HUDEP-2 (cell line): ENCODE measurements at regions not wholly inside any gene's neighbourhood (a gene's known extent, or its start where the extent isn't known, plus 50 kb on each side); places are given as distances from the start of the nearest gene placed in this dataset.

Experiments used
- DNase-seq, 76 experiments: peaks; one replicate each; lab custom pipeline; 2025; ENCODE audit not compliant: unreplicated experiment in 76 of 76; lab: John Stamatoyannopoulos, UW

DNA sequence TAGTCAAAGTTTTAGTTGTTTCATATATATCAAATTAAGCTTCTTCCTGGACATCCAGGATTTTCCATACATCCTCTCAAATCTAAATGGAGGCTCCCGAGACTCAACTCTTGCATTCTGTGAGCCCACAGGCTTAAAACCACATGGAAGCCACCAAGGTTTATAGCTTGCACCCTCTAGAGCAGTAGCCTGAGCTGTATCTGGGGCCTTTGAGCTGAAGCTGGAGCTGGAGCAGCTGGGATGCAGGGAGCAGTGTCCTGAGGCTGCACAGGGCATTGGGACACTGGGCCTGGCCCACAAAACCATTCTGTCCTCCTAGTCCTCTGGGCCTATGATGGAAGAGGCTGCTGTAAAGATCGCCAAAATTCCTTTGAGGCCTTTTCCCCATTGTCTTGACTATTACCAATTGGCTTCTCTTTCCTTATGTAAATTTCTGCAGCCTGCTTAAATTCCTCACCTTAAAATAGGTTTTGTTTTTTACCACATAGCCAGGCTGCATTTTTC lies 151.0 kb downstream of the COX7C start:
- no peak for DNase-seq

- no peak for DNase-seq
Observed at GRCh38 chr5:86780018-86780417, 162.3 kb downstream of the COX7C start.

DNA sequence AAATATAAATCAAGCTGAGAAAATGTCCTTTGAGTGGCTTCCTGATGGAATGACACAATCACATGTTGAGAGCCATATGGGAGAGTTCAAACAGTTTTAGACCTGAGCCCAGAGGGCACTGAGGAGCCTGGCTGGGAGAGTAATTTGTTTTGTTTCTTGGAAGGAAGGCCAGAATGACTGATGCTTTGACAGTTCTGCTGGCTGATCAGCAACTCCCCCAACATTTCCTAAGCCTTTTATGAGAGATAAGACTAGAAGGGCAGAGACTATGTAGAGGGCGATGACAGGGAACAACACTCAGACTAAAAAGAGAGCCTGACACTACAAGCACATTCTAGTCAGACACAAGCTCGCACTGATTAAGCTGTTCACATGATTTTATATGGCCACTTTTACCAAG lies 169.2 kb downstream of the COX7C start:
- DNase-seq = peak in 12 of 76 experiments; percentile 0 to 72 (median 37)

DNA sequence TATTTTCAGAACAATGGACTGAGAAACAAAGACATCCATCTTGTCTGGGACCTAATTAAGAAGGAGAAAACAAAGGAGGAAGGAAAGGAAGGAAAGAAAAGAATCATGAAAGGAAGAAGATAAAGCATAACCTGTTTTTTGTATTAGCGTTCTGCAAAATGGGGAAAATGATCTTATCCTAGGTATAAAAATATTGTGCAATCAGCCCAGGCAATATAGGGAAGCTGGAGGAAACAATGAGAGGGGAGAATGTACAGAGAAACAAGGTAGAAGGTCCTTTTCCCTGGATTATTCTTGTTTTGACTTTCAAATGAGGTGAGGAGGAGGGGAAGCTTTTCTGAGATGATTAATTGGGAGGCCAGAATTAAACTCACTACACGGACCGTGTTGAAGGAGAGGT lies 177.9 kb downstream of the COX7C start:
- DNase-seq = no peak

DNA sequence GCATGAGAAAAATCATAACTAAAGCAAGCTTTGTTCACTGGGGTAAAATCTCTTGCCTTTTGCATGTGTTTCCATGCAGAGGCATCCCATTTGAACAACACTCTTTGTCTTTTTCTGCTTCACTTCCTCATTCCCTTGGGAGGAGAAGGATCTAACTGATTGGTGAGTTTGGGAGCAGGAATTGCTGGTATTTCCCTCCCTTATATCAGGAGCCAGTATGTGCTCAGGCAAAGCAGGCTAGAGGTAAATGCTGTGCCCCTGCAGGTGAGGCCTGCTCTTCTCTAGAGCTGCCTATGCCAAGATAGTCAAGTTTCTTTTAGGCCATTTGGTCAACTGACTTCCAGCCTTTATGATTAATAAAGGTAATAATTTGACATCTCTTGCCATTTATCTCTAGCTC lies 179.9 kb downstream of the COX7C start:
- DNase-seq = no peak

- DNase-seq = no peak
Observed at GRCh38 chr5:86806206-86806605, 188.5 kb downstream of the COX7C start.

- DNase-seq = no peak
Observed at GRCh38 chr5:86807046-86808031, 189.6 kb downstream of the COX7C start.

GRCh38 chr5:86814315-86814714 lies 196.6 kb downstream of the COX7C start:
- no peak for DNase-seq

DNA sequence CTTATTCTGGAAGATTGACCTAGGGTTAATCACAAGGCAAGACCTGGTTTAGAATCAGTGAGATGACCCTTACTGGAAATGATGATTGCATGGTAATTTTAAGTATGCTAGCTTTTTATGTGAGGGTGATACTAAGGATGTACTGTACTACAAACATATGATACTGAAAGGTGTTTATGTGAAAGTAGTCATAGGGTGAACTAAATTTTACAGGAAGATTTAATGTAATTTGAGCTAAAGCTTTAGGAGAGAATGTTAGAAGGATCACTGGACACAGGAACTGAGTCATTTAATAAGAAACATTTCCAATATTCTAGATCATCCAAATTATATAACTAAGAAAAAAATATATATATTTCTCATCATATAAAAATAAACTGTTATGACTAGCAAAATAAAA lies 197.2 kb downstream of the COX7C start:
- DNase-seq = no peak

- no peak for DNase-seq
Observed at GRCh38 chr5:86824637-86825036, 206.9 kb downstream of the COX7C start.

- DNase-seq = no peak
Observed at GRCh38 chr5:86831128-86831527, 213.4 kb downstream of the COX7C start.

DNA sequence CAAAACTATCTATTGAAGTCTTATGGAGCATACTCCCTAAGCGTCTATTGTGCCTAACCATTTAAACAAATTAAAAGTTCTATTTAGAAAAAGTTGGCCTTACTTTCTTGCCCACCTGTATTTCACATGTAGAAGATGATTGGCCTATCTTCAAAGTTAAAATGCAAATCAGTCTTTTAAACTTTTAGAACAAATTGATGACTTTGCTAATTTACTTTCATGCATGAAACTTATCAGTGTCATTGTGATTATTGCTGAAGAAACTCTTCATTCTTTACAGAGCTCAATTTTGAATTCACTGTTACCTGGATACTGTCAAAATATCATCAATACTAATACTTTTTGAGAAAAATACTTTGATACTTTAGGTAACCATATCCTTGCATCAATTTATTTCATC lies 216.1 kb downstream of the COX7C start:
- DNase-seq = no peak

DNA sequence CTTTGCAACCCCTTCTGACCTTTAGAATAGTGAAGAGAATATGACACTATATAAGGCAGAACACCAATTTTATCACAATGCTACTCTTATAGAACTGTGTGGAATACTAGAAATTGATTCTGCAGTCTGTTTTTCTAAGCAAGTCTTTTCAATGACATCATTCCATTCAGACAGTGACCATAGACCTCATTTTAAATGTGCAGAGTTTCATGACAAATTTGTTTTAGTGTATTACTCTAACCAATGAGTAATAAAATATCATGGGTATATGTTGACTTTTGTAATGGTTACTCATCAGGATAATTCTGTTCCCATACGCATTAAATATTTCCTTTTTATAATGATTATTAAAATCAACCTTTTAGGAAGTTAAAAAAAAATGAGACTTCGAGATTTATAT lies 219.9 kb downstream of the COX7C start:
- no peak for DNase-seq

DNA sequence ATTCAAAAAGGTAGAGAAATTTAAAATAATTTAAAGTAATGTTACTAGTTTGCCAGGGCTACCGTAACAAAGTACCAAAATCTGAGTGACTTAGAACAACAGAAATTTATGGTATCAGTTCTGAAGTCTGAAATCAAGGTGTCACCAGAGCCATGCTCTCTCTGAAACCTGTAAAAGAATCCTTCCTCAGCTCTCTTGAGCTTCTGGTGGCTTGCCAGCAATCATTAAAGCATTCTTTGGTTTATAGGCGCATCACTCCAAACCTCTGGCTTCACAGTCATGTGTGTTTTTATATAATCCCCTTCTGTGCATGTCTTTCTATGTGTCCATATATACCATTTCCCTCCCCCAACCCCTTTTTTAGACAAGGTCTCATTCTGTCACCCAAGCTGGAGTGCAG lies 220.3 kb downstream of the COX7C start:
- DNase-seq = no peak

DNA sequence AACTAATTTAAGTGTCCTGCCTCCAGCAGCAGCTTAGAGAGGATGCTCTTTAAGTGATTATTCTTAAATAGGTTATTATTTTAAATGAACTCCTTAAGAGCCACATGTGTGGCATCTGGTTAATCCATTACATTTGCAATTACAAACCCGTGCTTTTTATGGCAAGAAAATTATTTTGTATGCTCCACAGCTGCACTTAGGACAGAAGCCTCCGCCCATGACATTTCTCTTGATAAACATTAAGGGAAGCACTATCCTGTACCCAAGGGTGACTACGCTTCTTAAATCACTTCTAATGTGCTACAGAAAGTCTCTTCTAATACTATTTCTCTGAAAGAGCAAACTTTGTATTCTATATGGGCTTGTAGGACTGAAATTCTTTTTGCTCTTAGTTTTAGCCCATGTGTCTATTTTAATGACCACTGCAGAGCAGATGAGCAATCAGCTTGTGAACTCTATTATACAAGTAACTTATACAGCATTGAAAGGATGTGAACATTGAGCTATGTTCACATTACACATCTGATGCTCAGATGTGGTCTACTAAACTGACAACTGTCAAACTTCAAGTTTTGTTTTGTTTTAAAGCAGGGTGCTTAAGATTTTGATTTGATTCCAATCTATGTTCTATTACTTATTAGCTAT lies 223.4 kb downstream of the COX7C start:
- DNase-seq = no peak

DNA sequence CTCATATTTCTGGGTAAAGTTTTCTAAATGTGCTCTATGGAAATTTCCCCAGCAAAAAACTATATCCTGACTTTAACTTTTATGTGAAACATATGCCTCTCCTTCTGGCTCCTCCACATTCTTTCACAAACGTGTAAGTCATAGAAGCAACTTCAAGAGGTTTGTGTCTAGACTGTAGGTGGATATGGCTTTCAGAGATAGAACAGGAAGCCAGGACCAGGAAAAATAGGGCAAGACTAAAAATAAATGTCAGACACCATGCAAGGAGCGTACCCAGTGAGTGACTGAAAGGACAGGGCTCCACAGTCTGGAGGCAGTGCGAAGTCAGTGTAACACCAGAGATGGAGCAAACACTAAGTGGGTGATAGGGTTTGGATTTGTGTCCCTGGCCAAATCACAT lies 240.7 kb downstream of the COX7C start:
- DNase-seq = no peak

GRCh38 chr5:86861512-86861911 lies 243.8 kb downstream of the COX7C start:
- no peak for DNase-seq

DNA sequence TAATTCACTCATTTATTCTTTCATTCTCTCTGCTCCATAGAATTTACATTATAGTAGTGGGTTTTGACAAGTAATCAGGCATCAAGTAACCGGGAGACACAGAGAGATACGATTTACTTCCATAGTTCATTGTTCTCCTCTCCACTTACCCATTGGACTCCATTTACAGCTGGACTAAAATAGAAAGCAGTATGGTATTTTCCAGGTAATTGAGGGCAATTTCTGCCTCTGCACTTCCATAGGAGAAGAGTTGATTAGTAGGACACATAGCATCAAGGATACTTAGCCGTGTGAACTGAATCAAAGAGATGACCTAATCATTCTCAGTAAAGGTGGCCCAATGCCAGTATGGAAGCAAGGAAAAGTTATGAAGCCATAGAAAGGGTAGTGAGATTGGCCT lies 244.4 kb downstream of the COX7C start:
- no peak for DNase-seq

- no peak for DNase-seq
Observed at GRCh38 chr5:86864051-86864450, 246.3 kb downstream of the COX7C start.

- no peak for DNase-seq
Observed at GRCh38 chr5:86865256-86865785, 247.6 kb downstream of the COX7C start.

DNA sequence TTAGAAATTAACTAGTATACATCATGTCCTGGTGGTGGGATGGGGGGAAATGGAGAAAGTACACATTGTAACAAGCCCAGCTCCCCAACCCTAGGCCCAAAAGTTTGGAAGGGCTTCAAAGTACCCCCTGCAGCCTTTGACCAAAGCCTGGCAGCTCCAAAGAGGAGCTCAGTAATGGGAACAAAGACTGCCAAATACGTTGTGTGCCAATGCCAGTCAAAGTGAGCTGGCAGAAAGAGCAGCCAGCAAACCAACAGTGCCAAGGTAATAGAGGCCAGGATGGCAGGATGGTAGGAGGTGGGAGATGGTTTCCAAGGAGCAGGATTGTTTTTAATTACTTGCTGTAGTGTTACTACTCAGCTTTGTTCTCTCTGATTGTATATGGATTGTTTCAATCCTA lies 248.3 kb downstream of the COX7C start:
- DNase-seq = no peak

DNA sequence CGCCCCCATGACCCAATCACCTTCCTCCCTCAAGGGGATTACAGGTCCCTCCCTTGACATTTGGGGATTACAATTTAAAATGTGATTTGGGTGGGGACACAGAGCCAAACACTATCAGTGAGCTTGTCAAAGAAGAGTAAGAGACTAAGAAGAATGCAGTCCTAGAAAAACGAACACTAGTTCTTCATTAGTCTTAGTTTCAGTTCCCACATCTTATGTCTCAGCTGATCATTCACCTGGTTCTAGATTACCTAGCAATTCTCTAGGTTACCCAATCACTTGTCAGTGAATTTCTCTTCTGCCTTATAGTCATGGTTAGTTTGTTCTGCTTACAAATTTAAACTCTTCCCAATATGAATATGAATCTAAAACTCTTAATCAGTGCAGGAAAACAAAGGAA lies 251.5 kb downstream of the COX7C start:
- no peak for DNase-seq
